Hepatocyte (in vitro differentiated cells): ENCODE measurements at regions not wholly inside any gene's neighbourhood (a gene's known extent, or its start where the extent isn't known, plus 50 kb on each side); places are given as distances from the start of the nearest gene placed in this dataset.
"Not testable (repeated sequence)": the region's sequence is repeated elsewhere in the genome, so short reads cannot be mapped to it uniquely, and the experiment has no call there.

Experiments
- DNase-seq: peaks from one replicate; pipeline ENCODE4 v3.0.0-alpha.2; 2016; ENCODE audit warnings: low spot score
- H2AFZ ChIP-seq: fragments of 200-600 bp; sonication (generic); 2 replicates; pipeline ENCODE4 v1.6.0; 2016; ENCODE audit warnings: antibody characterized with exemption, mild to moderate bottlenecking
- H3K27ac ChIP-seq: fragments of 200-600 bp; sonication (generic); 2 replicates; pipeline ENCODE4 v1.5.1; 2016; ENCODE audit warnings: mild to moderate bottlenecking
- H3K27me3 ChIP-seq: fragments of 200-600 bp; sonication (generic); 2 replicates; pipeline ENCODE4 v1.6.1; 2016
- H3K36me3 ChIP-seq: fragments of 200-600 bp; sonication (generic); replicated peaks from 2 replicates; pipeline ENCODE4 v1.5.1; 2016; ENCODE audit warnings: low read depth; ENCODE audit not compliant: insufficient read depth
- H3K4me1 ChIP-seq: fragments of 200-600 bp; sonication (generic); 2 replicates; pipeline ENCODE4 v1.5.1; 2016; ENCODE audit warnings: mild to moderate bottlenecking, moderate library complexity; ENCODE audit not compliant: insufficient read depth
- H3K4me2 ChIP-seq: fragments of 200-600 bp; sonication (generic); 2 replicates; pipeline ENCODE4 v1.6.0; 2016
- H3K4me3 ChIP-seq: fragments of 200-600 bp; sonication (generic); 2 replicates; pipeline ENCODE4 v1.5.1; 2016; ENCODE audit warnings: mild to moderate bottlenecking
- H3K79me2 ChIP-seq: fragments of 200-600 bp; sonication (generic); 2 replicates; pipeline ENCODE4 v1.6.0; 2017; ENCODE audit warnings: mild to moderate bottlenecking
- H3K9me2 ChIP-seq: fragments of 200-600 bp; sonication (generic); replicated peaks from 2 replicates; pipeline ENCODE4 v1.6.0; 2017; ENCODE audit warnings: mild to moderate bottlenecking; ENCODE audit not compliant: insufficient read depth
- H3K9me3 ChIP-seq: fragments of 200-600 bp; sonication (generic); 2 replicates; pipeline ENCODE4 v1.5.1; 2016; ENCODE audit warnings: low read depth, mild to moderate bottlenecking
- H4K20me1 ChIP-seq: fragments of 200-600 bp; sonication (generic); 2 replicates; pipeline ENCODE4 v1.6.0; 2016; ENCODE audit warnings: mild to moderate bottlenecking; ENCODE audit not compliant: insufficient read depth, poor library complexity, severe bottlenecking
- CTCF ChIP-seq: fragments of 200-600 bp; sonication (generic); IDR thresholded peaks from 2 replicates; pipeline ENCODE4 v1.5.1; 2016; ENCODE audit warnings: antibody characterized with exemption, mild to moderate bottlenecking; ENCODE audit not compliant: poor library complexity
- EZH2 ChIP-seq: fragments of 200-600 bp; sonication (generic); IDR thresholded peaks from 2 replicates; pipeline ENCODE4 v1.6.1; 2016; ENCODE audit warnings: antibody characterized with exemption, mild to moderate bottlenecking, borderline replicate concordance
- EZH2phosphoT487 ChIP-seq: fragments of 200-600 bp; sonication (generic); IDR thresholded peaks from one replicate; pipeline ENCODE4 v1.6.1; 2018; ENCODE audit warnings: antibody characterized with exemption, mild to moderate bottlenecking, low read depth, moderate library complexity; ENCODE audit not compliant: unreplicated experiment, severe bottlenecking
- WGBS: methylation state at CpG from one replicate; pipeline ENCODE4 v1.1.6; 2016; ENCODE audit warnings: low lambda C conversion rate; ENCODE audit errors: missing lambda C conversion rate; 5-methylcytosine and 5-hydroxymethylcytosine counted together

- no peaks in the 10 kb centered on the region for H3K9me3 ChIP-seq
- TF ChIP-seq EZH2 (no peak), EZH2phosphoT487 (no peak), CTCF (no peak)
- no peak overlapping the region for H3K4me2 ChIP-seq
- WGBS: 85% methylated on average over 3 of the region's 3 CpGs
- H3K79me2 ChIP-seq: no peaks in the 10 kb centered on the region
- no peaks in the 10 kb centered on the region for H4K20me1 ChIP-seq
- peaks cover 5% of the 10 kb centered on the region for H3K27me3 ChIP-seq
- H3K36me3 ChIP-seq: no peaks in the 10 kb centered on the region
- no peaks in the 10 kb centered on the region for H3K4me1 ChIP-seq
- H3K27ac ChIP-seq: no peak overlapping the region
- no peak for DNase-seq
- no peak overlapping the region for H2AFZ ChIP-seq
- H3K4me3 ChIP-seq: no peak overlapping the region
- H3K9me2 ChIP-seq: no peaks in the 10 kb centered on the region
Measured at GRCh38 chr2:122033778-122034177, 278.3 kb downstream of the TSN start.

- DNase-seq: no peak
- Histone ChIP-seq H3K4me3 (no peak overlapping the region), H3K27ac (no peak overlapping the region), H4K20me1 (no peaks in the 10 kb centered on the region), H3K27me3 (peaks cover 5% of the 10 kb centered on the region), H2AFZ (no peak overlapping the region), H3K4me2 (no peak overlapping the region), H3K4me1 (no peaks in the 10 kb centered on the region), H3K9me2 (no peaks in the 10 kb centered on the region), H3K9me3 (no peaks in the 10 kb centered on the region), H3K79me2 (no peaks in the 10 kb centered on the region), H3K36me3 (no peaks in the 10 kb centered on the region)
- no peak for TF ChIP-seq EZH2
- TF ChIP-seq EZH2phosphoT487: no peak
- no peak for TF ChIP-seq CTCF
- WGBS: 85% methylated on average over 5 of the region's 5 CpGs
Measured at GRCh38 chr2:122034344-122034743, 278.9 kb downstream of the TSN start.

DNA sequence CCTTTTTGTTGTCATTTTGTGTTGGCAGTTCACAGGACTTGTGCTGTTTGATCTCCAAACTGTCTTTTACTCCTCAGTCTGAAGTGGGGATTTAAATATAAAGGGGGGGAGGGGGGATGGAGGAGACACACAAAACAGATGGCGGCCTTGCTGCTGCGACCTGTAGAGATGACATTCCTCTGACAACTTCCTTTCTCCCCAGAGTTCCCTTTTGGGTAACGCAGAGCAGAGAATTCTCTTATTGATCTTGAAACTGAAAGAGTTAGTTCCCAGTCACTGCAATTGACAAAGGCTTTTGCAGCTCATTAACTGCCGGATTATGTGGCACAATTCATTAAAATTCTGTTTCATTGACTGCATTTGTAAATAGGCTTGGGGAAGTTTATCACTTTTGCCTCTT is 279.3 kb downstream of the TSN start:
- Histone ChIP-seq H3K4me3 (no peak overlapping the region), H3K36me3 (no peaks in the 10 kb centered on the region), H3K9me2 (no peaks in the 10 kb centered on the region), H3K4me2 (no peak overlapping the region), H3K79me2 (no peaks in the 10 kb centered on the region), H3K27ac (no peak overlapping the region), H3K9me3 (no peaks in the 10 kb centered on the region), H3K27me3 (peaks cover 5% of the 10 kb centered on the region), H2AFZ (no peak overlapping the region), H4K20me1 (no peaks in the 10 kb centered on the region), H3K4me1 (no peaks in the 10 kb centered on the region)
- TF ChIP-seq EZH2phosphoT487 (no peak), CTCF (no peak), EZH2 (no peak)
- 54% methylated on average over 4 of the region's 4 CpGs for WGBS
- DNase-seq: no peak

- not testable (repeated sequence) for H3K79me2 ChIP-seq, H3K27me3 ChIP-seq, H2AFZ ChIP-seq, H3K4me2 ChIP-seq, H3K4me1 ChIP-seq, H3K9me3 ChIP-seq, DNase-seq, H3K36me3 ChIP-seq, H4K20me1 ChIP-seq, H3K4me3 ChIP-seq, H3K27ac ChIP-seq, H3K9me2 ChIP-seq
- WGBS: 60% methylated on average over 4 of the region's 4 CpGs
Measured at GRCh38 chr2:122038816-122039215, 283.4 kb downstream of the TSN start.
